ENCODE measurements at regions not wholly inside any gene's neighbourhood (a gene's known extent, or its start where the extent isn't known, plus 50 kb on each side); places are given as distances from the start of the nearest gene placed in this dataset.

DNA sequence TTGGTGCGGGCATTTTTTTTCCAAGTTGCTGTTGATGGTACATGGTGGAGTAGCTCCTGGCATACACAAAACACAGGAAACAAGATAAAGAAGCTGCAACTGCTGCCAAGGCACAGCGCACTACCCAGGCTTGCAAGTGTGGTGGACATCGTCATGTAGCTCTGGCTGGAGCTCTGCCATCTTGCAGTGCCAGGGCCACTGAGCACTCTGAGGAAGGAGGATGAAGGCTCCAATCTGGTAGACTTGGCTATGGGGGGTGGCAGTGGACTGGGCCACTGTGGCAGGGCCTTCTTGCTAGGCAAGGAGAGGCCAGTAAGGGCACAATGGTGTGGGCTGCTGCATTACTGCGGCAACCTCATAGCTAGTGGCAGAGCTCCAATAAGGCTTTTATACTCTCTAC is 263.5 kb downstream of the CENPW start (continued):
- TF ChIP-seq ZNF658 (tag by site-specific recombination; IDR thresholded peaks at IDR 0.05) = no peak
- TF ChIP-seq ZFHX2 (tag by site-specific recombination; conservative IDR thresholded peaks at IDR 0.05) = no peak
- TF ChIP-seq, protein P1, sequence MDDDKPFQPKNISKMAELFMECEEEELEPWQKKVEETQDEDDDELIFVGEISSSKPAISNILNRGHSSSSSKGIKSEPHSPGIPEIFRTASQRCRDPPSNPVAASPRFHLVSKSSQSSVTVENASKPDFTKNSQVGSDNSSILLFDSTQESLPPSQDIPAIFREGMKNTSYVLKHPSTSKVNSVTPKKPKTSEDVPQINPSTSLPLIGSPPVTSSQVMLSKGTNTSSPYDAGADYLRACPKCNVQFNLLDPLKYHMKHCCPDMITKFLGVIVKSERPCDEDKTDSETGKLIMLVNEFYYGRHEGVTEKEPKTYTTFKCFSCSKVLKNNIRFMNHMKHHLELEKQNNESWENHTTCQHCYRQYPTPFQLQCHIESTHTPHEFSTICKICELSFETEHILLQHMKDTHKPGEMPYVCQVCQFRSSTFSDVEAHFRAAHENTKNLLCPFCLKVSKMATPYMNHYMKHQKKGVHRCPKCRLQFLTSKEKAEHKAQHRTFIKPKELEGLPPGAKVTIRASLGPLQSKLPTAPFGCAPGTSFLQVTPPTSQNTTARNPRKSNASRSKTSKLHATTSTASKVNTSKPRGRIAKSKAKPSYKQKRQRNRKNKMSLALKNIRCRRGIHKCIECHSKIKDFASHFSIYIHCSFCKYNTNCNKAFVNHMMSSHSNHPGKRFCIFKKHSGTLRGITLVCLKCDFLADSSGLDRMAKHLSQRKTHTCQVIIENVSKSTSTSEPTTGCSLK (tag by site-specific recombination; IDR thresholded peaks at IDR 0.05) = no peak
- no peak for TF ChIP-seq ZBTB48 (tag by site-specific recombination; IDR thresholded peaks at IDR 0.05)
- TF ChIP-seq, protein P2, sequence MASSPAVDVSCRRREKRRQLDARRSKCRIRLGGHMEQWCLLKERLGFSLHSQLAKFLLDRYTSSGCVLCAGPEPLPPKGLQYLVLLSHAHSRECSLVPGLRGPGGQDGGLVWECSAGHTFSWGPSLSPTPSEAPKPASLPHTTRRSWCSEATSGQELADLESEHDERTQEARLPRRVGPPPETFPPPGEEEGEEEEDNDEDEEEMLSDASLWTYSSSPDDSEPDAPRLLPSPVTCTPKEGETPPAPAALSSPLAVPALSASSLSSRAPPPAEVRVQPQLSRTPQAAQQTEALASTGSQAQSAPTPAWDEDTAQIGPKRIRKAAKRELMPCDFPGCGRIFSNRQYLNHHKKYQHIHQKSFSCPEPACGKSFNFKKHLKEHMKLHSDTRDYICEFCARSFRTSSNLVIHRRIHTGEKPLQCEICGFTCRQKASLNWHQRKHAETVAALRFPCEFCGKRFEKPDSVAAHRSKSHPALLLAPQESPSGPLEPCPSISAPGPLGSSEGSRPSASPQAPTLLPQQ (tag by site-specific recombination; IDR thresholded peaks at IDR 0.05) = no peak
- no peak for TF ChIP-seq SP3 (tag by site-specific recombination; IDR thresholded peaks at IDR 0.05)
- no peak for TF ChIP-seq HOXC10 (CRISPR knock-in tag; IDR thresholded peaks at IDR 0.05)
- no peak for TF ChIP-seq ZSCAN30 (tag by site-specific recombination; IDR thresholded peaks at IDR 0.05)
- TF ChIP-seq HOXD13 (CRISPR knock-in tag; IDR thresholded peaks at IDR 0.05; ENCODE audit: borderline replicate concordance) = no peak
- TF ChIP-seq, protein P3, sequence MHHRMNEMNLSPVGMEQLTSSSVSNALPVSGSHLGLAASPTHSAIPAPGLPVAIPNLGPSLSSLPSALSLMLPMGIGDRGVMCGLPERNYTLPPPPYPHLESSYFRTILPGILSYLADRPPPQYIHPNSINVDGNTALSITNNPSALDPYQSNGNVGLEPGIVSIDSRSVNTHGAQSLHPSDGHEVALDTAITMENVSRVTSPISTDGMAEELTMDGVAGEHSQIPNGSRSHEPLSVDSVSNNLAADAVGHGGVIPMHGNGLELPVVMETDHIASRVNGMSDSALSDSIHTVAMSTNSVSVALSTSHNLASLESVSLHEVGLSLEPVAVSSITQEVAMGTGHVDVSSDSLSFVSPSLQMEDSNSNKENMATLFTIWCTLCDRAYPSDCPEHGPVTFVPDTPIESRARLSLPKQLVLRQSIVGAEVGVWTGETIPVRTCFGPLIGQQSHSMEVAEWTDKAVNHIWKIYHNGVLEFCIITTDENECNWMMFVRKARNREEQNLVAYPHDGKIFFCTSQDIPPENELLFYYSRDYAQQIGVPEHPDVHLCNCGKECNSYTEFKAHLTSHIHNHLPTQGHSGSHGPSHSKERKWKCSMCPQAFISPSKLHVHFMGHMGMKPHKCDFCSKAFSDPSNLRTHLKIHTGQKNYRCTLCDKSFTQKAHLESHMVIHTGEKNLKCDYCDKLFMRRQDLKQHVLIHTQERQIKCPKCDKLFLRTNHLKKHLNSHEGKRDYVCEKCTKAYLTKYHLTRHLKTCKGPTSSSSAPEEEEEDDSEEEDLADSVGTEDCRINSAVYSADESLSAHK (tag by site-specific recombination; IDR thresholded peaks at IDR 0.05) = no peak

DNA sequence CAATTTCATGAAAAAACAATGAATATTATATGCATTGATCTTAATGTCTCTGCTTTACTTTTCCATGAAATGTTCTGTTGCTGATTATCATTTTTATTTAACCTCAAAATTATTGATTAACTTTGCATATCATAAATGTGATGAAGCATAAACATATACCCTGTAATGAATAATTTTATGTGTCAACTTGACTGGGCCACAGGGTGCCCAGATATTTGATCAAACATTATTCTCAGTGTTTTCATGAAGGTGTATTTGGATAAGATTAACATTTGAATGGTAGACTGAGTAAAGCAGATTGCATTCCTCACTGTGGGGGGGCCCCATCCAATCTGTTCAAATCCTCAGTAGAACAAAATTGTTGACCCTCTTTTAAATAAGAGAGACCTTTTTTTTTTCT is 265.2 kb downstream of the CENPW start:
- POLR2A ChIA-PET = no interaction called here
- CTCF ChIA-PET = no interaction called here
- 0 out of 2 replicates have a peak, but pooled peaks have one; percentile 54 for TF ChIP-seq ZNF416 (tag by site-specific recombination; IDR thresholded peaks at IDR 0.05)
- TF ChIP-seq, protein P4, sequence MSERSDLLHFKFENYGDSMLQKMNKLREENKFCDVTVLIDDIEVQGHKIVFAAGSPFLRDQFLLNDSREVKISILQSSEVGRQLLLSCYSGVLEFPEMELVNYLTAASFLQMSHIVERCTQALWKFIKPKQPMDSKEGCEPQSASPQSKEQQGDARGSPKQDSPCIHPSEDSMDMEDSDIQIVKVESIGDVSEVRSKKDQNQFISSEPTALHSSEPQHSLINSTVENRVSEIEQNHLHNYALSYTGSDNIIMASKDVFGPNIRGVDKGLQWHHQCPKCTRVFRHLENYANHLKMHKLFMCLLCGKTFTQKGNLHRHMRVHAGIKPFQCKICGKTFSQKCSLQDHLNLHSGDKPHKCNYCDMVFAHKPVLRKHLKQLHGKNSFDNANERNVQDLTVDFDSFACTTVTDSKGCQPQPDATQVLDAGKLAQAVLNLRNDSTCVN (tag by site-specific recombination; optimal IDR thresholded peaks at IDR 0.05) = no peak

DNA sequence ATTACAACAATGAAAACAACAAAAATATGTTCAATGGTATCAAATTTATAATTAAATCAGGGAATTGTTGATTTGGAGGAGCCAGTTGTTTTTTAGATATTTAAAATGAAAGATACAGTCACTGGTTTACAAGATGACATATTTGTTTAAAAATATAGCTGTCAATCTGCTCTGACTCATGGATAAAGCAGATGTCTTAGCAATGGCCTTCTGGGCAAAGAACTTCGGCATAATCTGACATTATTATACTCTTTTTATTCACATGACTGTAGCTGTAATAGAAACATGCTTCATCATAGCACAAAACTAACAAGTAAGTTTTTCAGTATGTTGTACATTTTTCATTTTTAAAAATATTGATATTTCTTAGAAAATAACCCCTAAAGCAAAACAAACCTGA is 267.4 kb downstream of the CENPW start:
- Histone ChIP-seq H3K27ac (ENCODE audit: extremely low read depth, low read depth, low read length) (no peak overlapping the region), H3K9me3 (ENCODE audit: control insufficient read depth, insufficient read depth, low read depth, low read length) (no peaks in the 10 kb centered on the region), H3K36me3 (ENCODE audit: control insufficient read depth in 2 of 2, insufficient read depth in 1 of 2, low read length in 2 of 2) (no peaks in the 10 kb centered on the region), H3K4me3 (ENCODE audit: low read depth, low read length) (no peak overlapping the region), H3K4me1 (ENCODE audit: control insufficient read depth, insufficient read depth, low read length) (no peaks in the 10 kb centered on the region)
- TF ChIP-seq, protein P5, sequence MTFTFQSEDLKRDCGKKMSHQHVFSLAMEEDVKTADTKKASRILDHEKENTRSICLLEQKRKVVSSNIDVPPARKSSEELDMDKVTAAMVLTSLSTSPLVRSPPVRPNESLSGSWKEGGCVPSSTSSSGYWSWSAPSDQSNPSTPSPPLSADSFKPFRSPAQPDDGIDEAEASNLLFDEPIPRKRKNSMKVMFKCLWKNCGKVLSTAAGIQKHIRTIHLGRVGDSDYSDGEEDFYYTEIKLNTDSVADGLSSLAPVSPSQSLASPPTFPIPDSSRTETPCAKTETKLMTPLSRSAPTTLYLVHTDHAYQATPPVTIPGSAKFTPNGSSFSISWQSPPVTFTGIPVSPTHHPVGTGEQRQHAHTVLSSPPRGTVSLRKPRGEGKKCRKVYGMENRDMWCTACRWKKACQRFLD (tag by site-specific recombination; IDR thresholded peaks at IDR 0.05) = no peak
- no peak for TF ChIP-seq ZNF629 (tag by site-specific recombination; IDR thresholded peaks at IDR 0.05)
- TF ChIP-seq, protein P6, sequence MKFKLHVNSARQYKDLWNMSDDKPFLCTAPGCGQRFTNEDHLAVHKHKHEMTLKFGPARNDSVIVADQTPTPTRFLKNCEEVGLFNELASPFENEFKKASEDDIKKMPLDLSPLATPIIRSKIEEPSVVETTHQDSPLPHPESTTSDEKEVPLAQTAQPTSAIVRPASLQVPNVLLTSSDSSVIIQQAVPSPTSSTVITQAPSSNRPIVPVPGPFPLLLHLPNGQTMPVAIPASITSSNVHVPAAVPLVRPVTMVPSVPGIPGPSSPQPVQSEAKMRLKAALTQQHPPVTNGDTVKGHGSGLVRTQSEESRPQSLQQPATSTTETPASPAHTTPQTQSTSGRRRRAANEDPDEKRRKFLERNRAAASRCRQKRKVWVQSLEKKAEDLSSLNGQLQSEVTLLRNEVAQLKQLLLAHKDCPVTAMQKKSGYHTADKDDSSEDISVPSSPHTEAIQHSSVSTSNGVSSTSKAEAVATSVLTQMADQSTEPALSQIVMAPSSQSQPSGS (tag by site-specific recombination; IDR thresholded peaks at IDR 0.05; ENCODE audit: low read depth) = no peak
- TF ChIP-seq YY2 (tag by site-specific recombination; IDR thresholded peaks at IDR 0.05) = no peak
- no peak for TF ChIP-seq ZBTB8A (tag by site-specific recombination; IDR thresholded peaks at IDR 0.05)
- ChIA-PET CTCF (interaction anchor here (0.6 kb wide), 1 partner anchor 50 kb away, joined by 3 read pairs; no protein-coding TSS in a partner anchor), POLR2A (no interaction called here)

More for the DNA sequence above, 265.2 kb downstream of the CENPW start:
- Histone ChIP-seq H3K36me3 (ENCODE audit: control insufficient read depth in 2 of 2, insufficient read depth in 1 of 2, low read length in 2 of 2) (no peaks in the 10 kb centered on the region), H3K27ac (ENCODE audit: extremely low read depth, low read depth, low read length) (no peak overlapping the region), H3K9me3 (ENCODE audit: control insufficient read depth, insufficient read depth, low read depth, low read length) (no peaks in the 10 kb centered on the region), H3K4me1 (ENCODE audit: control insufficient read depth, insufficient read depth, low read length) (no peaks in the 10 kb centered on the region), H3K4me3 (ENCODE audit: low read depth, low read length) (no peak overlapping the region)

Measured in HEK293 (cell line).